ENCODE measurements at regions not wholly inside any gene's neighbourhood (a gene's known extent, or its start where the extent isn't known, plus 50 kb on each side); places are given as distances from the start of the nearest gene placed in this dataset.

DNA sequence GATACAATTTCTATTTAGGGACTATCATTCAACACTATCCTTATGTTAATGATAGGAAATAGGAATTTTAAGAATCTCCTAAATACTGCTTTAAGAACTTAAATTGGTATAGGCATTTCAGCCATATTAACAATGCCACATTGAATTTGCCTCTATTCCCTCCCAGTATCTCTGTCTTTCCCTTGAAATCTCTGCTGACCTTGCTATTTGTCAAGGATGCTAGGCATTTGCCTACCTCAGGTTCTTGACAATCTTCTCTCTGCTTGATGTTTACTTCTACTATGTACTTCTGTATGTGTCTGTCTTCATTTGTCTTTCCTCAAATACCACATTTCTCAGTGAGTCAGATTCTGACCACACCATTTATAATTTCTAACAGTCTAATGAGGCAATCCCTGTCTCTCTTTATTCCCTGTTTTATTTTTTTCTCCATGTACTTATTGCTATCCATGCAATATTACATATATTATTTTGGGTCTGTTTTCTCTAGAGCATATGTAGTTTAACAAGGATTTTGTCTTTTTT is 1461.4 kb upstream of the CDH9 start:
- Histone ChIP-seq H3K27me3 (replicated peaks; ENCODE audit: control insufficient read depth, insufficient read depth, low read length) (no peaks in the 10 kb centered on the region), H3K4me3 (replicated peaks; ENCODE audit: low read depth, low read length) (no peak overlapping the region), H3K36me3 (ENCODE audit: control insufficient read depth, insufficient read depth, low read length) (no peaks in the 10 kb centered on the region)
- TF ChIP-seq, protein P1, sequence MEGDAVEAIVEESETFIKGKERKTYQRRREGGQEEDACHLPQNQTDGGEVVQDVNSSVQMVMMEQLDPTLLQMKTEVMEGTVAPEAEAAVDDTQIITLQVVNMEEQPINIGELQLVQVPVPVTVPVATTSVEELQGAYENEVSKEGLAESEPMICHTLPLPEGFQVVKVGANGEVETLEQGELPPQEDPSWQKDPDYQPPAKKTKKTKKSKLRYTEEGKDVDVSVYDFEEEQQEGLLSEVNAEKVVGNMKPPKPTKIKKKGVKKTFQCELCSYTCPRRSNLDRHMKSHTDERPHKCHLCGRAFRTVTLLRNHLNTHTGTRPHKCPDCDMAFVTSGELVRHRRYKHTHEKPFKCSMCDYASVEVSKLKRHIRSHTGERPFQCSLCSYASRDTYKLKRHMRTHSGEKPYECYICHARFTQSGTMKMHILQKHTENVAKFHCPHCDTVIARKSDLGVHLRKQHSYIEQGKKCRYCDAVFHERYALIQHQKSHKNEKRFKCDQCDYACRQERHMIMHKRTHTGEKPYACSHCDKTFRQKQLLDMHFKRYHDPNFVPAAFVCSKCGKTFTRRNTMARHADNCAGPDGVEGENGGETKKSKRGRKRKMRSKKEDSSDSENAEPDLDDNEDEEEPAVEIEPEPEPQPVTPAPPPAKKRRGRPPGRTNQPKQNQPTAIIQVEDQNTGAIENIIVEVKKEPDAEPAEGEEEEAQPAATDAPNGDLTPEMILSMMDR (IDR thresholded peaks at IDR 0.05; ENCODE audit: insufficient read depth, low read length, poor library complexity, severe bottlenecking): no peak
- DNase-seq (ENCODE audit: extremely low read depth, insufficient read length): no peak

DNA sequence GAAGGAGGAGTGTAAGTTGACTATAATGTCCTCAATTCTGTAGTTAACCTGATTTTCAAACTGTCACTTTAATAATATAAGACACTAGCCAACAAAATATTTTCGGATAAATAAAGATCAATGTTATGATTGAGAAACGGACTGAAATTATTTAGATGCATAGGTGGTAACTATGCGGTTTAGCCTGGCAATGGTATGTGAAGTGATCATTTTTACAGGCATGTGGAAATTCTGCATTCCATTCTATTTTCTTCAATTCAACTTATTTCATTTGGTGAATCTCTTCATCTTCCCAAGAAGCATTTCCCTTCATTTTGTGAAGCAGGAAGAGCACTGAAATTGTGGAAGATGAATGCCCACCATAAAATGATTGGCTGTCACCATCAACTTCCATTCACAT is 1457.5 kb upstream of the CDH9 start:
- no peaks in the 10 kb centered on the region for H3K27me3 ChIP-seq (replicated peaks; ENCODE audit: control insufficient read depth, insufficient read depth, low read length)
- no peak for DNase-seq (ENCODE audit: extremely low read depth, insufficient read length)
- H3K36me3 ChIP-seq (ENCODE audit: control insufficient read depth, insufficient read depth, low read length): no peaks in the 10 kb centered on the region
- TF ChIP-seq, protein P1 (IDR thresholded peaks at IDR 0.05; ENCODE audit: insufficient read depth, low read length, poor library complexity, severe bottlenecking): no peak
- H3K4me3 ChIP-seq (replicated peaks; ENCODE audit: low read depth, low read length): no peak overlapping the region

DNA sequence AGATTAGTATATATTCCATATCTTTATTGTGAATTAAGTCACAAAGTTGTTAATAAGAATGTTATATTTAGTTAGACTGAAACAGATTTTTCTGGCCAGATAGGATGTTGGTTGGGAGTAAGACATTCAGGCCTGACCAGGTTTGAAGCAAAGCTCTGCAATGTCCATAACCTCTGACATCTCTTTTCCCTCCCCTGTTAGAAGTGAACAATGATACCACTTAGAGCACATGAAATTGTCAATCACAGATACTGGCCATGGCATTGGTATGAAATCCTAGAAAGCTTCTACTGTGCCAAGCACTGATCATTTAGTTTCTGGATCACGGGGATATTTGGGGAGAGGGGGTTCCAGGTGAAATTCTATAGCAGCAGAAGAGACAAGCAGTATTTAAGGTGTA is 1455.1 kb upstream of the CDH9 start:
- no peak for DNase-seq (ENCODE audit: extremely low read depth, insufficient read length)
- Histone ChIP-seq H3K4me3 (replicated peaks; ENCODE audit: low read depth, low read length) (no peak overlapping the region), H3K27me3 (replicated peaks; ENCODE audit: control insufficient read depth, insufficient read depth, low read length) (no peaks in the 10 kb centered on the region), H3K36me3 (ENCODE audit: control insufficient read depth, insufficient read depth, low read length) (no peaks in the 10 kb centered on the region)
- TF ChIP-seq, protein P1 (IDR thresholded peaks at IDR 0.05; ENCODE audit: insufficient read depth, low read length, poor library complexity, severe bottlenecking): no peak

DNA sequence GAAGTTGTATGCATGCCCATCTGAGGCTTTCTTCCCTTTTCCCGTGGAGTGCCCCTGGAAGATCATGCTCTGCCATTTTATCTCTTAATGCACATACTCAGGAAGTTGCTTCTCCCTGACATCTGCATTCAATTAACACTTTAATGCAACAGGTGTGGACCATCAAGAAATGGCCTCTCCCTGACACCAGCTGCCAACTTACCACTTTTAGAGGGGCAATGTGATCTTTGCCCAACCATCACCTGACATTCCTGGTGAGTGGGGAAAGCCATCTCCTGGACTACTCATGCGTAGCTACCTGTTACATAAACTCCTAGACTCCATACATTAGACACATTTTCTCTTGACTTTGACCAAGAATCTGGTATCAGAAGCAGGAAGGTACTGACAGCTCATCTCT is 1450.4 kb upstream of the CDH9 start:
- TF ChIP-seq, protein P1 (IDR thresholded peaks at IDR 0.05; ENCODE audit: insufficient read depth, low read length, poor library complexity, severe bottlenecking): no peak

DNA sequence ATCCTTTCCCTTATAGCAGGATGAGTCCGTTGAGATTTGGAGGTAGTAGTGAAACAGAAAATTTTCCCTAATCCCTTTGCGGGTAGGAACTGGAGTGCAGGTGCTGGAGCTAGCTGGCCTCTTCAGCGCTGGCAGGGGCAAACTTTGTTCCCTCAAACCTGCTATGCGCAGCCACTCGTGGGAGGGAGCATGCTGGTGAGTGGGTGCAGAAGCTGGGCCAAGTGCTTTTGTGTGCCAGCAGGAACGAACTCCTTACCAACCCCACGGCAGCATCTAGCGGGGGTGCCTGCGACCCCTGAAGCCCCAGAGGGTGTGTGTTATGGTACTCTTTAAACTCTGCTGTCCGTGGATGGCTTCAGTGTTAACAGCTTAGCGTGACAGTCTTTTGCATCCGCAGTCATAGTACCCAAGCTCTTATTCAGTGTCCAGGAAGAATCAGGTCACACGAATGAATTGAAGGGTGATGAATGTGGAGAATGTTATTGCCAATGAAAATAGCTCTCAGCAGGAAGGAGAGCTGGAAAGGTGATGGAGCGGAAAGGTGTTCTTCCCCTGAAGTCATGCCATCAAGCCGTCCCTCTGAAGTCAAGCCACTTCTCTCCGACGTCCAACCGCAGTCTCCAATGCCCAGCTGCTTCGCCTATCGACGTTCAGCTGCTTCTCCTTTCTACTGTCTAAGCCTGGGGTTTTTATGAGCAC is 1445.1 kb upstream of the CDH9 start:
- TF ChIP-seq, protein P1 (IDR thresholded peaks at IDR 0.05; ENCODE audit: insufficient read depth, low read length, poor library complexity, severe bottlenecking): no peak
- DNase-seq (ENCODE audit: extremely low read depth, insufficient read length): no peak
- Histone ChIP-seq H3K27me3 (replicated peaks; ENCODE audit: control insufficient read depth, insufficient read depth, low read length) (no peaks in the 10 kb centered on the region), H3K36me3 (ENCODE audit: control insufficient read depth, insufficient read depth, low read length) (no peaks in the 10 kb centered on the region), H3K4me3 (replicated peaks; ENCODE audit: low read depth, low read length) (no peak overlapping the region)

More for the DNA sequence above, 1450.4 kb upstream of the CDH9 start:
- no peaks in the 10 kb centered on the region for H3K27me3 ChIP-seq (replicated peaks; ENCODE audit: control insufficient read depth, insufficient read depth, low read length)
- H3K36me3 ChIP-seq (ENCODE audit: control insufficient read depth, insufficient read depth, low read length): no peaks in the 10 kb centered on the region
- no peak for DNase-seq (ENCODE audit: extremely low read depth, insufficient read length)
- H3K4me3 ChIP-seq (replicated peaks; ENCODE audit: low read depth, low read length): no peak overlapping the region

Measured in GM06990 (cell line).